ENCODE measurements at regions not wholly inside any gene's neighbourhood (a gene's known extent, or its start where the extent isn't known, plus 50 kb on each side); places are given as distances from the start of the nearest gene placed in this dataset.

DNA sequence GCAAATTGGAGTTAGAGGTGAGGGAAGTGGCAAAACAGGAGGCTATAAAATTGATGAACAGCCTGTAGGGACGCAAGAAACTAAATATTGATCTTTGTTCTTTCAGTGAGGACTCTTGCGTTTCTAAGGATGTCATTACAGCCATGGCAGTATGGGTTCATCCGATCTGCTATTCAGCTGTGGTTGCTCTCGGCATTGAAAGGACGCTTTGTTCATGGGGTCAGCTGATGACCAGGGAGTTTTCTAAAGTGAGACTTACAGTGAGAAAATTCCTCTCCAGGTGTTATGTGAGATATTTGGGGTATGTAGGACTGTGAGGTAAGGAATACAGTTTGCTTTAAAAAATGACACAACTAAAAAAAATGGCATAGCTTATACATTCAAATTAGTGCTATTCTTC, 52.7 kb upstream of the PELI1 start:
- no peaks in the 10 kb centered on the region for H3K9me3 ChIP-seq (ENCODE audit: low read depth, low read length)
- no peaks in the 10 kb centered on the region for H3K79me2 ChIP-seq (ENCODE audit: insufficient read depth, low read length)
- H2AFZ ChIP-seq (ENCODE audit: low read length), result no peak overlapping the region
- no peak for DNase-seq (ENCODE audit: insufficient read length, low spot score, missing footprints)
- no peak overlapping the region for H3K27ac ChIP-seq (ENCODE audit: low read depth, low read length)
- no peaks in the 10 kb centered on the region for H4K20me1 ChIP-seq (ENCODE audit: insufficient read depth, low read length)
- TF ChIP-seq CTCF (IDR thresholded peaks at IDR 0.05; ENCODE audit: extremely low read depth, low read depth, low read length), result no peak
- H3K36me3 ChIP-seq (ENCODE audit: insufficient read depth, low read length), result no peaks in the 10 kb centered on the region
- no peak overlapping the region for H3K4me2 ChIP-seq (ENCODE audit: insufficient read depth, low read length)
- H3K4me1 ChIP-seq (ENCODE audit: insufficient read depth, low read length), result no peaks in the 10 kb centered on the region
- H3K27me3 ChIP-seq (ENCODE audit: insufficient read depth, low read length), result peaks cover 45% of the 10 kb centered on the region
- no peak overlapping the region for H3K4me3 ChIP-seq (ENCODE audit: insufficient read depth, low read length)

- peak; percentile 65 for DNase-seq (ENCODE audit: insufficient read length, low spot score, missing footprints)
- TF ChIP-seq CTCF (IDR thresholded peaks at IDR 0.05; ENCODE audit: extremely low read depth, low read depth, low read length), result no peak
- no peak overlapping the region for H3K27ac ChIP-seq (ENCODE audit: low read depth, low read length)
- no peak overlapping the region for H3K4me2 ChIP-seq (ENCODE audit: insufficient read depth, low read length)
- no peaks in the 10 kb centered on the region for H3K9me3 ChIP-seq (ENCODE audit: low read depth, low read length)
- H3K27me3 ChIP-seq (ENCODE audit: insufficient read depth, low read length), result peaks cover 17% of the 10 kb centered on the region
- no peak overlapping the region for H3K4me3 ChIP-seq (ENCODE audit: insufficient read depth, low read length)
- H3K4me1 ChIP-seq (ENCODE audit: insufficient read depth, low read length), result peaks cover 16% of the 10 kb centered on the region
- H3K79me2 ChIP-seq (ENCODE audit: insufficient read depth, low read length), result no peaks in the 10 kb centered on the region
- H3K36me3 ChIP-seq (ENCODE audit: insufficient read depth, low read length), result no peaks in the 10 kb centered on the region
- no peaks in the 10 kb centered on the region for H4K20me1 ChIP-seq (ENCODE audit: insufficient read depth, low read length)
- no peak overlapping the region for H2AFZ ChIP-seq (ENCODE audit: low read length)
Observed at GRCh38 chr2:64201151-64201550, 56.9 kb upstream of the PELI1 start.

DNA sequence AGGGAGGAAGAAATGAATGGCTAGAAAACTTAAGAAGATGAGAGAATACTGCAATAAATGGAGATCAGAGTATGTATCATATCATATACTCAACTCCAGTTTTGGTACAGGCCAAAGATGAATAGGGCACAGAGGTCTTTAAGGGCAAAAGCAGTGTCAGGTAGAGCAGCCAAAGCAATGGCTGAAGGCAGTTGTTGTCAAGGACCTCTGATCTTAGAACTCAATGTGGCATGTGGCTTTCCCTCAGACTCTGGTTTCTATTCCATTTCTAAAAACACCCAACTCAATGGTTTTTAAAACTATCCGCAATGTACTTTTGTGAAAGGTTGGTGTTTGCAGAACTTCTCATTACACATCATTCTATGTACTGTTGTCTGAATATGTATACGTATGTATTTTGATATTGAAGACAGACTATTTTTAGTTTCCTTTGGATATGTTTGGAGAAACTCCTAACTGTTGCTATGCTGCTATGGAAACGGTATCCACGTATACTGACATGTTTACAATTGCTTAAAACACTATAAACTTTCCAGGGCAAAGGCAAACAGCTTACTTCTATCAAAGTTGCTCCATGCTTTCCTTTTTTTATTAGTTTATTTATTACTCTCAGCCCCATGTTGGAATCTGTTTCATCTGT, 58.1 kb upstream of the PELI1 start:
- Histone ChIP-seq H3K79me2 (ENCODE audit: insufficient read depth, low read length) (no peaks in the 10 kb centered on the region), H3K27me3 (ENCODE audit: insufficient read depth, low read length) (peaks cover 16% of the 10 kb centered on the region), H3K36me3 (ENCODE audit: insufficient read depth, low read length) (no peaks in the 10 kb centered on the region), H2AFZ (ENCODE audit: low read length) (no peak overlapping the region), H3K4me2 (ENCODE audit: insufficient read depth, low read length) (no peak overlapping the region), H3K4me3 (ENCODE audit: insufficient read depth, low read length) (no peak overlapping the region), H4K20me1 (ENCODE audit: insufficient read depth, low read length) (no peaks in the 10 kb centered on the region), H3K4me1 (ENCODE audit: insufficient read depth, low read length) (peaks cover 16% of the 10 kb centered on the region), H3K27ac (ENCODE audit: low read depth, low read length) (no peak overlapping the region), H3K9me3 (ENCODE audit: low read depth, low read length) (no peaks in the 10 kb centered on the region)
- no peak for DNase-seq (ENCODE audit: insufficient read length, low spot score, missing footprints)
- TF ChIP-seq CTCF (IDR thresholded peaks at IDR 0.05; ENCODE audit: extremely low read depth, low read depth, low read length), result no peak

- Histone ChIP-seq H3K4me3 (ENCODE audit: insufficient read depth, low read length) (no peak overlapping the region), H3K27me3 (ENCODE audit: insufficient read depth, low read length) (peaks cover 18% of the 10 kb centered on the region), H3K4me2 (ENCODE audit: insufficient read depth, low read length) (peak overlapping the region; percentile 73), H3K4me1 (ENCODE audit: insufficient read depth, low read length) (peaks cover 16% of the 10 kb centered on the region), H3K27ac (ENCODE audit: low read depth, low read length) (peak overlapping the region; percentile 5), H3K36me3 (ENCODE audit: insufficient read depth, low read length) (no peaks in the 10 kb centered on the region), H4K20me1 (ENCODE audit: insufficient read depth, low read length) (no peaks in the 10 kb centered on the region), H2AFZ (ENCODE audit: low read length) (peak overlapping the region; percentile 87), H3K79me2 (ENCODE audit: insufficient read depth, low read length) (no peaks in the 10 kb centered on the region), H3K9me3 (ENCODE audit: low read depth, low read length) (no peaks in the 10 kb centered on the region)
- peak; percentile 50 for DNase-seq (ENCODE audit: insufficient read length, low spot score, missing footprints)
- no peak for TF ChIP-seq CTCF (IDR thresholded peaks at IDR 0.05; ENCODE audit: extremely low read depth, low read depth, low read length)
Observed at GRCh38 chr2:64203131-64203857, 59.1 kb upstream of the PELI1 start.

Data from osteoblast (primary cell).